Esophagus muscularis mucosa (tissue), 4 donors: ENCODE measurements at regions not wholly inside any gene's neighbourhood (a gene's known extent, or its start where the extent isn't known, plus 50 kb on each side); places are given as distances from the start of the nearest gene placed in this dataset.

Experiments used
- DNase-seq: peaks from one replicate; pipeline ENCODE4 v3.0.0-alpha.2; 2017; ENCODE audit errors: extremely low spot score
- H3K27ac ChIP-seq, 4 donors: fragments of 200-600 bp; sonication (generic); replicated peaks in 1 of 4; 1 replicate in 3 of 4; 2 replicates in 1 of 4; pipeline ENCODE4 v1.5.1; 2016 to 2019; ENCODE audit warnings: mild to moderate bottlenecking in 1 of 4
- H3K27me3 ChIP-seq, 4 donors: fragments of 200-600 bp; sonication (generic); one replicate each; pipeline versions ENCODE4 v1.5.1 to v1.6.0; 2016 to 2019
- H3K36me3 ChIP-seq, 4 donors: fragments of 200-600 bp; sonication (generic); one replicate each; pipeline ENCODE4 v1.5.1; 2016 to 2019
- H3K4me1 ChIP-seq, 4 donors: fragments of 200-600 bp; sonication (generic); one replicate each; pipeline ENCODE4 v1.5.1; 2016 to 2019
- H3K4me3 ChIP-seq, 4 donors: fragments of 200-600 bp; sonication (generic); 1 replicate in 2 of 4; 2 replicates in 2 of 4; pipeline ENCODE4 v1.5.1; 2016 to 2019; ENCODE audit warnings: mild to moderate bottlenecking in 4 of 4, moderate library complexity in 1 of 4
- H3K9me3 ChIP-seq, 4 donors: fragments of 200-600 bp; sonication (generic); 1 replicate in 3 of 4; 2 replicates in 1 of 4; pipeline ENCODE4 v1.5.1; 2016 to 2019
- CTCF ChIP-seq, 3 experiments: fragments of 200-600 bp in 2 of 3; fragments of 450-650 bp in 1 of 3; sonication (generic) in 2 of 3; IDR thresholded peaks; one replicate each; pipeline ENCODE4 v1.5.1; 2017 to 2019; ENCODE audit warnings: antibody characterized with exemption in 3 of 3, mild to moderate bottlenecking in 2 of 3, moderate library complexity in 1 of 3
- EP300 ChIP-seq: sonication (generic); formaldehyde crosslinking; IDR thresholded peaks from one replicate; pipeline ENCODE4 v1.6.1; 2017; ENCODE audit warnings: antibody characterized with exemption
- POLR2A ChIP-seq: fragments of 450-650 bp; IDR thresholded peaks from one replicate; pipeline ENCODE4 v1.6.1; 2017; ENCODE audit warnings: antibody characterized with exemption, moderate library complexity, mild to moderate bottlenecking, low read depth
- POLR2AphosphoS5 ChIP-seq, 2 donors: sonication (generic); formaldehyde crosslinking; IDR thresholded peaks; one replicate each; pipeline ENCODE4 v1.6.1; 2017; ENCODE audit warnings: antibody characterized with exemption in 2 of 2
- WGBS: methylation state at CpG from one replicate; pipeline ENCODE4 v1.1.5; 2018; 5-methylcytosine and 5-hydroxymethylcytosine counted together
- intact Hi-C: fragments of 100-400 bp; cut with DNase I; formaldehyde crosslinking; loops from one replicate; pipeline ENCODE4 v1.15.1; 2023

GRCh38 chr15:47427463-47427862 is 289.8 kb upstream of the SEMA6D start:
- no peak overlapping the region for H3K4me3 ChIP-seq
- TF ChIP-seq CTCF (IDR thresholded peaks at IDR 0.05): no peak
- no peak for TF ChIP-seq POLR2AphosphoS5 (IDR thresholded peaks at IDR 0.05)
- TF ChIP-seq POLR2A: no peak
- TF ChIP-seq EP300: no peak
- H3K36me3 ChIP-seq: no peaks in the 10 kb centered on the region
- H3K27ac ChIP-seq: no peak overlapping the region
- 75% methylated on average over 1 of the region's 1 CpG for WGBS
- no peaks in the 10 kb centered on the region for H3K27me3 ChIP-seq
- peaks cover 0 to 9% (median 2%) of the 10 kb centered on the region in 4 donors for H3K4me1 ChIP-seq
- no peaks in the 10 kb centered on the region for H3K9me3 ChIP-seq
- intact Hi-C loops: no loop called here
- DNase-seq: no peak

- Histone ChIP-seq H3K4me1 (no peaks in the 10 kb centered on the region), H3K27ac (no peak overlapping the region), H3K27me3 (no peaks in the 10 kb centered on the region), H3K4me3 (no peak overlapping the region), H3K36me3 (no peaks in the 10 kb centered on the region), H3K9me3 (no peaks in the 10 kb centered on the region)
- 86% methylated on average over 1 of the region's 1 CpG for WGBS
- DNase-seq: no peak
- TF ChIP-seq POLR2AphosphoS5 (IDR thresholded peaks at IDR 0.05) (no peak), POLR2A (no peak), CTCF (IDR thresholded peaks at IDR 0.05) (no peak), EP300 (no peak)
- intact Hi-C loops: no loop called here
Observed at GRCh38 chr15:47429376-47429775, 287.9 kb upstream of the SEMA6D start.

GRCh38 chr15:47431501-47431900 is 285.8 kb upstream of the SEMA6D start:
- Histone ChIP-seq H3K27ac (no peak overlapping the region), H3K4me3 (no peak overlapping the region), H3K36me3 (no peaks in the 10 kb centered on the region), H3K27me3 (no peaks in the 10 kb centered on the region), H3K4me1 (no peaks in the 10 kb centered on the region), H3K9me3 (no peaks in the 10 kb centered on the region)
- TF ChIP-seq EP300 (no peak), POLR2AphosphoS5 (IDR thresholded peaks at IDR 0.05) (no peak), CTCF (IDR thresholded peaks at IDR 0.05) (no peak), POLR2A (no peak)
- DNase-seq: no peak
- WGBS: 89% methylated on average over 3 of the region's 3 CpGs
- intact Hi-C loops: no loop called here

- Histone ChIP-seq H3K27me3 (no peaks in the 10 kb centered on the region), H3K9me3 (no peaks in the 10 kb centered on the region), H3K4me1 (no peaks in the 10 kb centered on the region), H3K27ac (no peak overlapping the region), H3K4me3 (no peak overlapping the region), H3K36me3 (no peaks in the 10 kb centered on the region)
- intact Hi-C loops: no loop called here
- DNase-seq: no peak
- no peak for TF ChIP-seq CTCF (IDR thresholded peaks at IDR 0.05)
- TF ChIP-seq EP300: no peak
- no peak for TF ChIP-seq POLR2A
- no peak for TF ChIP-seq POLR2AphosphoS5 (IDR thresholded peaks at IDR 0.05)
Observed at GRCh38 chr15:47432826-47433225, 284.5 kb upstream of the SEMA6D start.

- TF ChIP-seq CTCF (IDR thresholded peaks at IDR 0.05): no peak
- TF ChIP-seq POLR2A: no peak
- no peak for TF ChIP-seq POLR2AphosphoS5 (IDR thresholded peaks at IDR 0.05)
- Histone ChIP-seq H3K27ac (no peak overlapping the region), H3K27me3 (no peaks in the 10 kb centered on the region), H3K36me3 (no peaks in the 10 kb centered on the region), H3K9me3 (no peaks in the 10 kb centered on the region), H3K4me3 (no peak overlapping the region), H3K4me1 (peaks cover 0 to 12% (median 7%) of the 10 kb centered on the region in 4 donors)
- no peak for DNase-seq
- 81% methylated on average over 2 of the region's 2 CpGs for WGBS
- intact Hi-C loops: no loop called here
Observed at GRCh38 chr15:47434596-47434995, 282.7 kb upstream of the SEMA6D start.
